ENCODE measurements at regions not wholly inside any gene's neighbourhood (a gene's known extent, or its start where the extent isn't known, plus 50 kb on each side); places are given as distances from the start of the nearest gene placed in this dataset.
A peak's percentile ranks its signal among the peaks of the same experiment; 100 is the strongest.

DNA sequence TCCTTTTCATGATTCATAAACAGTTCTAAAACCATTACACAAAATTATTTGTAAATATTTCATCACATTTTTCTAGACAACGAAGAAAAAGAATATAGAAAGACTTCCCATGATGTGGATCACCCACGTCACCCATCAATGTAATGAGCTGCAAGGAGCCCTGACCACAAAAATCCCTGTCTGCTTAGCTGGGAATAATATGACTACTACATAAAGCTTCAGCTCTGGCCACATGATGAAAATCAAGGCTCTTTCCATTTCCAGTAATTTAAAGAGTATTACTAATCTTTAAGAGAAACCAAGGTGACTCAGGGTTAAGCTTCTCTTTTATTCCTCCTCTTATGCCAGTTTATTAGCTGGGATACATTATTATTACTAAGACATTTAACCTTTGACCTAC, 180.8 kb upstream of the CACNA2D1 start:
- Mint-ChIP-seq H3K36me3 (ENCODE audit: low read depth, unreplicated experiment) (no peaks in the 10 kb centered on the region), H3K27me3 (ENCODE audit: unreplicated experiment) (no peaks in the 10 kb centered on the region), H3K9me3 (ENCODE audit: unreplicated experiment) (no peaks in the 10 kb centered on the region), H3K4me1 (ENCODE audit: unreplicated experiment) (no peaks in the 10 kb centered on the region), H3K27ac (ENCODE audit: unreplicated experiment) (no peak overlapping the region), H3K4me3 (ENCODE audit: unreplicated experiment) (no peak overlapping the region)
- no peak for DNase-seq (ENCODE audit: low spot score)
- no peak for TF ChIP-seq CTCF (IDR thresholded peaks at IDR 0.05; ENCODE audit: unreplicated experiment)

- no peak for DNase-seq (ENCODE audit: low spot score)
Observed at GRCh38 chr7:82623812-82624211, 180.2 kb upstream of the CACNA2D1 start.

DNA sequence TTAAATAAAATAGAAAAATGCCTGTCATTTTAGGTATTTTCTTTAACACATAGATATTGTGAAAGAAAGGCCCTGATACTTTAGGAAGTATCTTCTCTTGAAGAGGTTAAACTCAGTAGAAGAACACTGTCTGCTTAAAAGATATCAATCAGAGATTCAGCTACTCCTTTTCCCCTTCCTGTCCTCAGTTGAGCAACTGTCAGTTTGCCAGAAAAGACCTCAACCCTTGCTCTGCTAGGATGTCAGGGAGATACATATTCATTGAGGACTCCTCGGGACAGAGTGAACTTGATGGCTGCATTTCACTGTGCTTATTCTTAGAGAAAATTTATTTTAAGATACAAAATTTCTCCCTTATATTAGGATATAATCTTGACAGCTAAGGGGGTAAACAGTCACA, 173.6 kb upstream of the CACNA2D1 start:
- H3K27ac Mint-ChIP-seq (ENCODE audit: unreplicated experiment), result no peak overlapping the region
- TF ChIP-seq CTCF (IDR thresholded peaks at IDR 0.05; ENCODE audit: unreplicated experiment), result no peak
- no peaks in the 10 kb centered on the region for H3K27me3 Mint-ChIP-seq (ENCODE audit: unreplicated experiment)
- H3K36me3 Mint-ChIP-seq (ENCODE audit: low read depth, unreplicated experiment), result no peaks in the 10 kb centered on the region
- no peak for DNase-seq (ENCODE audit: low spot score)
- peaks cover 11% of the 10 kb centered on the region for H3K4me1 Mint-ChIP-seq (ENCODE audit: unreplicated experiment)
- H3K4me3 Mint-ChIP-seq (ENCODE audit: unreplicated experiment), result no peak overlapping the region
- no peaks in the 10 kb centered on the region for H3K9me3 Mint-ChIP-seq (ENCODE audit: unreplicated experiment)

More at GRCh38 chr7:82623812-82624211, 180.2 kb upstream of the CACNA2D1 start:
- Mint-ChIP-seq H3K9me3 (ENCODE audit: unreplicated experiment) (no peaks in the 10 kb centered on the region), H3K4me1 (ENCODE audit: unreplicated experiment) (no peaks in the 10 kb centered on the region), H3K4me3 (ENCODE audit: unreplicated experiment) (no peak overlapping the region), H3K36me3 (ENCODE audit: low read depth, unreplicated experiment) (no peaks in the 10 kb centered on the region), H3K27ac (ENCODE audit: unreplicated experiment) (no peak overlapping the region), H3K27me3 (ENCODE audit: unreplicated experiment) (no peaks in the 10 kb centered on the region)
- TF ChIP-seq CTCF (IDR thresholded peaks at IDR 0.05; ENCODE audit: unreplicated experiment), result no peak

GRCh38 chr7:82616059-82616728, 172.6 kb upstream of the CACNA2D1 start:
- H3K27me3 Mint-ChIP-seq (ENCODE audit: unreplicated experiment), result no peaks in the 10 kb centered on the region
- H3K36me3 Mint-ChIP-seq (ENCODE audit: low read depth, unreplicated experiment), result no peaks in the 10 kb centered on the region
- DNase-seq (ENCODE audit: low spot score), result no peak
- H3K4me1 Mint-ChIP-seq (ENCODE audit: unreplicated experiment), result peaks cover 11% of the 10 kb centered on the region
- no peak overlapping the region for H3K27ac Mint-ChIP-seq (ENCODE audit: unreplicated experiment)
- H3K4me3 Mint-ChIP-seq (ENCODE audit: unreplicated experiment), result no peak overlapping the region
- no peak for TF ChIP-seq CTCF (IDR thresholded peaks at IDR 0.05; ENCODE audit: unreplicated experiment)
- H3K9me3 Mint-ChIP-seq (ENCODE audit: unreplicated experiment), result no peaks in the 10 kb centered on the region

GRCh38 chr7:82615527-82615926, 171.9 kb upstream of the CACNA2D1 start:
- no peaks in the 10 kb centered on the region for H3K9me3 Mint-ChIP-seq (ENCODE audit: unreplicated experiment)
- H3K27me3 Mint-ChIP-seq (ENCODE audit: unreplicated experiment), result no peaks in the 10 kb centered on the region
- TF ChIP-seq CTCF (IDR thresholded peaks at IDR 0.05; ENCODE audit: unreplicated experiment), result no peak
- H3K27ac Mint-ChIP-seq (ENCODE audit: unreplicated experiment), result peak overlapping the region; percentile 64
- no peaks in the 10 kb centered on the region for H3K36me3 Mint-ChIP-seq (ENCODE audit: low read depth, unreplicated experiment)
- DNase-seq (ENCODE audit: low spot score), result no peak
- H3K4me3 Mint-ChIP-seq (ENCODE audit: unreplicated experiment), result no peak overlapping the region
- H3K4me1 Mint-ChIP-seq (ENCODE audit: unreplicated experiment), result peaks cover 11% of the 10 kb centered on the region
